Activated CD8-positive, alpha-beta T cell treated with anti-CD3 and anti-CD28 coated beads for 36 hours (primary cell): ENCODE measurements at regions not wholly inside any gene's neighbourhood (a gene's known extent, or its start where the extent isn't known, plus 50 kb on each side); places are given as distances from the start of the nearest gene placed in this dataset.

ENCODE experiments used
- ATAC-seq: fragments of 200-7000 bp; cut with Tn5 transposase; one replicate; pipeline ENCODE4 v1.10.0; 2021; ENCODE audit warnings: mild to moderate bottlenecking, moderate library complexity
- CTCF ChIA-PET: fragments of 350-600 bp; sonication (Branson Sonifier 250); formaldehyde crosslinking; loops from one replicate; lab custom pipeline; 2021; ENCODE audit warnings: antibody characterized with exemption; lab: Charles Lee
- POLR2A ChIA-PET: fragments of 350-600 bp; sonication (Branson Sonifier 250); formaldehyde crosslinking; loops from one replicate; lab custom pipeline; 2021; ENCODE audit warnings: antibody characterized with exemption; lab: Charles Lee
- DNase-seq: peaks from one replicate; pipeline ENCODE4 v3.0.0-alpha.2; 2020
- H3K27ac Mint-ChIP-seq: one replicate; pipeline ENCODE4 v1.8.0; 2021; ENCODE audit warnings: mild to moderate bottlenecking, mixed read lengths
- H3K27me3 Mint-ChIP-seq: one replicate; pipeline ENCODE4 v1.8.0; 2021; ENCODE audit warnings: mixed read lengths
- H3K36me3 Mint-ChIP-seq: one replicate; pipeline ENCODE4 v1.8.0; 2021; ENCODE audit warnings: low read depth, mixed read lengths
- H3K4me1 Mint-ChIP-seq: one replicate; pipeline ENCODE4 v1.8.0; 2021; ENCODE audit warnings: low read depth, mixed read lengths
- H3K4me3 Mint-ChIP-seq: one replicate; pipeline ENCODE4 v1.8.0; 2021; ENCODE audit warnings: mild to moderate bottlenecking, moderate library complexity, mixed read lengths
- H3K9me3 Mint-ChIP-seq: one replicate; pipeline ENCODE4 v1.8.0; 2021; ENCODE audit warnings: mixed read lengths
- CTCF ChIP-seq: fragments of 200-600 bp; IDR thresholded peaks from one replicate; pipeline ENCODE4 v1.8.0; 2022; ENCODE audit warnings: antibody characterized with exemption, mild to moderate bottlenecking
- intact Hi-C: fragments of 100-400 bp; cut with micrococcal nuclease; formaldehyde crosslinking; loops from one replicate; pipeline ENCODE4 v1.10.0; 2022

- ChIA-PET POLR2A (no interaction called here), CTCF (no interaction called here)
- ATAC-seq, result no peak
- Mint-ChIP-seq H3K27ac (no peak overlapping the region), H3K4me1 (no peaks in the 10 kb centered on the region), H3K9me3 (peaks cover 3% of the 10 kb centered on the region), H3K36me3 (no peaks in the 10 kb centered on the region), H3K4me3 (no peak overlapping the region), H3K27me3 (no peaks in the 10 kb centered on the region)
- DNase-seq, result no peak
- intact Hi-C loops, result no loop called here
- no peak for TF ChIP-seq CTCF
These were observed 868.5 kb downstream of the BRINP3 start for GRCh38 chr1:189609167-189609566.

GRCh38 chr1:189616893-189617292, 860.8 kb downstream of the BRINP3 start:
- intact Hi-C loops, result no loop called here
- no peak for ATAC-seq
- no peak overlapping the region for H3K4me3 Mint-ChIP-seq
- no peak for DNase-seq
- no peaks in the 10 kb centered on the region for H3K36me3 Mint-ChIP-seq
- H3K9me3 Mint-ChIP-seq, result peaks cover 12% of the 10 kb centered on the region
- H3K27ac Mint-ChIP-seq, result no peak overlapping the region
- CTCF ChIA-PET, result no interaction called here
- H3K27me3 Mint-ChIP-seq, result no peaks in the 10 kb centered on the region
- no peaks in the 10 kb centered on the region for H3K4me1 Mint-ChIP-seq
- no peak for TF ChIP-seq CTCF
- POLR2A ChIA-PET, result no interaction called here

- Mint-ChIP-seq H3K27me3 (no peaks in the 10 kb centered on the region), H3K4me1 (no peaks in the 10 kb centered on the region), H3K27ac (no peak overlapping the region), H3K4me3 (no peak overlapping the region), H3K36me3 (no peaks in the 10 kb centered on the region), H3K9me3 (peaks cover 18% of the 10 kb centered on the region)
- TF ChIP-seq CTCF, result no peak
- no peak for ATAC-seq
- intact Hi-C loops, result no loop called here
- ChIA-PET POLR2A (no interaction called here), CTCF (no interaction called here)
- DNase-seq, result no peak
These were observed 857.9 kb downstream of the BRINP3 start for GRCh38 chr1:189619682-189620332.

DNA sequence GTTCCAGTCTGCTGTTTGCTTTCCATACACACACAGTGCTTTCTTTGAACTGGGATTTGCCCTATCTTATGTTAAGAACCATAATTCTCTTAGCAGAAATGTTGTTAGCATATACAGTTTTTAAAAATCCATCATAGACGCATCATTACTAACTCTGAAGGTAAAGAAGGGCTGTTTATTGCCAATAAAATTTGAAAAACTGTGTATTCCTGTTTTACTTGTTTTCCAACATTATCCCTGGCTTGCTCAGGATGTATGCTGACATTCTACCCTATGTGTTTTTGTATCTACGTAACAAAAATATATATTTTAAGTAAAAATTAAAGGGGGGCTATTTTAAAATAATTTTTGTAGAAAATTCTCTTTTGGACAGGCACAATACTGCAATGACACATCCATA, 857.2 kb downstream of the BRINP3 start:
- ChIA-PET POLR2A (no interaction called here), CTCF (no interaction called here)
- Mint-ChIP-seq H3K36me3 (no peaks in the 10 kb centered on the region), H3K4me1 (no peaks in the 10 kb centered on the region), H3K27me3 (no peaks in the 10 kb centered on the region), H3K9me3 (peaks cover 18% of the 10 kb centered on the region), H3K27ac (no peak overlapping the region), H3K4me3 (no peak overlapping the region)
- TF ChIP-seq CTCF, result no peak
- no peak for DNase-seq
- ATAC-seq, result no peak
- intact Hi-C loops, result no loop called here

DNA sequence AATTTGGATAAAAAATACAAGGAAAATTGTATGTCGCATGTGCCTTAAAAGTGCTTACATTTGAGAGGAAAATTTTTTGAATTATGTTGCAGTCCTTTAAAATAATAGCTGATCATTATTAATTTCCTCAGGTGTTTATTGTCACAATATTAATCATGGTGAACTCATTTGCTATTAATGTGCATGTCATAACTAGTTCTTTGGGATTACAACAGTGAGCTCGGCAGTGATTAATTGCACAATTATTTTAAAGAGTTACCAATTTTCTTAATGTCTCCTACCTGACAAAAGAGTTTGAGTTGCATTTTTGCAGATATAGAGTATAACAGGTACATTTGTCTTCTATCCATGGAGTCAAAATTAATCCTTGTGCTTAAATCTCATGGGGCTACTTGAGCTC, 854.3 kb downstream of the BRINP3 start:
- intact Hi-C loops, result no loop called here
- POLR2A ChIA-PET, result no interaction called here
- Mint-ChIP-seq H3K4me3 (no peak overlapping the region), H3K27me3 (no peaks in the 10 kb centered on the region), H3K27ac (no peak overlapping the region), H3K9me3 (peaks cover 19% of the 10 kb centered on the region), H3K36me3 (no peaks in the 10 kb centered on the region), H3K4me1 (no peaks in the 10 kb centered on the region)
- CTCF ChIA-PET, result no interaction called here
- TF ChIP-seq CTCF, result no peak
- no peak for ATAC-seq
- no peak for DNase-seq
